ENCODE measurements at regions not wholly inside any gene's neighbourhood (a gene's known extent, or its start where the extent isn't known, plus 50 kb on each side); places are given as distances from the start of the nearest gene placed in this dataset.
"Not testable (repeated sequence)": the region's sequence is repeated elsewhere in the genome, so short reads cannot be mapped to it uniquely, and the experiment has no call there.

DNA sequence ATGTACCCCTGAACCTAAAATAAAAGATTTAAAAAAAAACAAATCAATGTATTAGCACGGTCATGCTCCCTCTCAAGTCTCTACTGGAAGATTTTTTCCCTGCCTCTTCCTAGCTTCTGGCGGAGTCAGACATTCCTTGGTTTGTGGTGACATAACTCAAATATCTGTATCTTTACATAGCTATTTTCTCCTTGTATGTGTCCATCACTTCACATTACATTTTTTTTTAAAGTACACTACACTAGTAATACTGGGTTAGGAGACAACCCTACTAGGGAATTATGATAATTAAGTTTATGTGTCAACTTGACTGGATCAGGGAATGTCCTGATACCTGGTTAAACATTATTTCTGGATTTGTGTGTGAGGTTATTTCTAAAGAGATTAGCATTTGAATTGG lies 1197.9 kb downstream of the TECRL start:
- Mint-ChIP-seq H3K27ac (no peak overlapping the region), H3K4me3 (no peak overlapping the region), H3K36me3 (no peaks in the 10 kb centered on the region), H3K27me3 (no peaks in the 10 kb centered on the region), H3K4me1 (peaks cover 0 to 2% (median 0%) of the 10 kb centered on the region in 3 donors), H3K9me3 (peaks cover 2 to 37% (median 10%) of the 10 kb centered on the region in 3 donors)

DNA sequence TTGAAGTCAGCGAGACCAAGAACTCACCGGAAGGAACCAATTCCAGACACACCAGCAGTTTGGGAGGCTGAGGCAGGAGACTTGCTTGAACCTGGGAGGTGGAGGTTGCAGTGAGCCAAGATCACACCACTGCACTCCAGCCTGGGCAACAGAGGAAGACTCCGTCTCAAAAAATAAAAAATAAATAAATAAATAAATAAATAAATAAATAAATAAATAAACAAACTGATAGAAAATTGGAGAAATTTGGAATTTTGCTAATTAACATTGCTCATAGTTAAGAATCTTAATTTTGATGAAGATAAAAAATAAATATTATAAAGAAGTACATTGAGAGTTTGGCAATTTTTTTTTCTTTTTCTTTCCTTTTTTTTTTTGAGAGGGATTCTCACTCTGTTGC lies 1216.2 kb downstream of the TECRL start:
- not testable (repeated sequence) for H3K4me3 Mint-ChIP-seq, H3K4me1 Mint-ChIP-seq, H3K27me3 Mint-ChIP-seq, H3K36me3 Mint-ChIP-seq, H3K9me3 Mint-ChIP-seq, H3K27ac Mint-ChIP-seq

DNA sequence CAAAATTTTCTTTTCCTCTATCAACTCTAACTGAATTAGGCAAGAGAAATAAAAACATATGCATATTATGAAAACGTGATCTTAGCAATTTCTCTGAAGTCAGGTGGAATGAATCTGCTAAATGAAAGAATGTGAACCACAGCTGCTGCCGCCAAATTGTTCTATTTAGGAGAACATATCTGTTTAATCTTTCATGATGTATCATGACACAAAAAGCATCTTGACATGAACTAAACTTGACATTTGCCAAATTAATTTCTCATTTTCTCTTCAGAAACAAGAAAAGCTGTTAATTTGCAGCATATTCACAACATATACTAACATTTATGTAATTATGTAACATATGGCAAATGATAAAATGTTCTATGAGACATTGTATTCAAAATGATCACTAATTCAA lies 1237.9 kb downstream of the TECRL start:
- Mint-ChIP-seq H3K4me3 (no peak overlapping the region), H3K27ac (no peak overlapping the region), H3K36me3 (no peaks in the 10 kb centered on the region), H3K27me3 (no peaks in the 10 kb centered on the region), H3K9me3 (peaks cover 0 to 7% (median 5%) of the 10 kb centered on the region in 3 donors), H3K4me1 (no peaks in the 10 kb centered on the region)

DNA sequence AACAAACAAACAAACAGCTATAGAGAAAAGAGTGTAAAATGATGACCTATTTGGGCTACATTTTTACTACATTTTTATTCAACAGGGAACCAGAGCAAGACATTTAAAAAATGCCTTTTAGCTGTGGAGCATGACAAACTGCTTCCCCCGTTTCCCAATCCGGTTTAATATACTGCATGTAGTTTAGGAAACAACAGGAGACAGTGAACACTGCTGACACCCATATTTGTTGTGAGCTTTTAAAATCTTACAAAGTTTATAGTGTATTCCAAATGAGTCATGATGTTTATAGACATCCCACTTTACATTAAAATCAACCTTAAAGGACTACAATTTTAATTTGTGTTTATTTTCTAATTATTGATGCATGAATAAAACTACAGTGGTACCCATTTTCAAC lies 1238.3 kb downstream of the TECRL start:
- Mint-ChIP-seq H3K4me3 (no peak overlapping the region), H3K36me3 (no peaks in the 10 kb centered on the region), H3K27ac (no peak overlapping the region), H3K9me3 (peaks cover 0 to 7% (median 5%) of the 10 kb centered on the region in 3 donors), H3K4me1 (no peaks in the 10 kb centered on the region), H3K27me3 (no peaks in the 10 kb centered on the region)

DNA sequence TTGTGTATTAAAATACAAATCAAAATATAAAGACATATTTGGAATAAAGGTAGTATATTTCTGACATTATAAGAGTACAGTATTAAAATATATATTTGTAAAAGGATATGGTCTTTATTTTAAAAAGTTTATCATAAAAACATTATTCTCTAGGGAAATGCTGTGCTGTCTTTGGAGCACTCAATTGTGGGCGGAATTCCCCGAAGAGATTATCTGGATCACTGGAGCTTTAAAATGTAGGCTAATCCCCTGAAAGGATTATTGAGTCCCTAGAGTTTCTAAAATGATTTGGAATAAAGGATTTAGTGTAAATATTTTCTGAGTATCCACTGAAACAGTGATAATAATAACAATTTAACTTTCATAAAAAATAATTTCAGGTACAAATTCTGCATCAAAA lies 1239.4 kb downstream of the TECRL start:
- H3K27ac Mint-ChIP-seq, result no peak overlapping the region
- H3K9me3 Mint-ChIP-seq, result peaks cover 2 to 12% (median 8%) of the 10 kb centered on the region in 3 donors
- no peaks in the 10 kb centered on the region for H3K4me1 Mint-ChIP-seq
- no peak overlapping the region for H3K4me3 Mint-ChIP-seq
- no peaks in the 10 kb centered on the region for H3K27me3 Mint-ChIP-seq
- no peaks in the 10 kb centered on the region for H3K36me3 Mint-ChIP-seq

DNA sequence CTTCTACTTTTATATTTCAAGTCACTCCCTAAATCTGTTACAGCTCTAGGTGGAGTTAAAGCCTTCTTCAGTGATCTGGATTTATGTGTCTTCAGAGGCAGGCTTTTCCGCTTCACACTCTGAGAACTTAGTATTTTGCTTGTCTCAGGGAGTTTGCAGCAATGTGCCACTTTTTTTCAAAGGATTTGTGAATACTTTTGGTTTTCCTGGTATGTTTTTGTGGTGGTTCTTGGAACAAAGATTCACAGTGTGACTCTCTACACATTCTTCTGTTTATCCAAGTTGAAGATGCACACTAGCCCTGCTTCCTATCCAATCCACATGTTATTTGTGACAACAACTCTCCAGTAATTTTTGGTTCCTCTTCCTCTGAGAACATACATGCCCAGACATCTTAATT lies 1253.7 kb downstream of the TECRL start:
- Mint-ChIP-seq H3K4me1 (no peaks in the 10 kb centered on the region), H3K4me3 (no peak overlapping the region), H3K9me3 (peaks cover 0 to 8% (median 6%) of the 10 kb centered on the region in 3 donors), H3K36me3 (peaks cover 1% of the 10 kb centered on the region), H3K27ac (no peak overlapping the region), H3K27me3 (no peaks in the 10 kb centered on the region)

DNA sequence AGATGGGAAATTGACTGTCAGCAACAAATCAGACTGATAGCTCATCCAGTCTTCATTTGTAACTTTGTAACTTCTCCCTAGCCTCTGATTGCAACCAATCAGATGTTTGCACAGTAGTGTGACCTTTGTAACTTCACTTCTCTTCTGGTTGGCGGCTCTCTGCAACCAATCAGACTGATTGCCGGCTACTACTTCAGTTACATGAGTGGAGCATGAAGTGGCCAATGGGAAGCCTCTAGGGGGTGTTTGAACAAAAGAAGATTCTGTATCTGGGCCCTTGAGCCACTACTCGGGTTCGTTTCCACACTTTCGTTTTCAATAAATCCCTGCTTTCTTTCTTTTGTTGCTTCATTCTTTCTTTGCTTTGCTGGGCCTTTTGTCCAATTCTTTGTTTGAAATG lies 1285.8 kb downstream of the TECRL start:
- H3K36me3 Mint-ChIP-seq, result no peaks in the 10 kb centered on the region

DNA sequence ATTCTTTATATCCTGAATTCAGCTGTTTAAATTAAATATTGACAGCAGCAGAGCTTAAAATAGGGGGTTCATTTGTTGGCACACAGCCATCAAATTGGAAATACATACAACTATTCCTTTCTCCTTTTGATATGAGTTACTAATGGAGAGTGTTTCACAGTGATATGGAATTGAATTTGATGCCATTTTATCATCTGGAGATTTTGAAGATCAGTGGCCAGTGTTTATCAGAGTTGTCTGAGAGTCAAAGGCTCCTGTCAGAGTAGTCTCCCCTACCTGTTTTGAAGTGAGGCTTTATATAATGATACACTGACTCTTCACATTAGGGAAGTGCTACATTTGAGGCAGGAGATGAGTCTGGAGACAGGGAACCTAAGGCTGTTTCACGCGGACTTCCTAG lies 1286.3 kb downstream of the TECRL start:
- no peaks in the 10 kb centered on the region for H3K4me1 Mint-ChIP-seq
- no peak overlapping the region for H3K4me3 Mint-ChIP-seq
- no peaks in the 10 kb centered on the region for H3K36me3 Mint-ChIP-seq
- H3K27me3 Mint-ChIP-seq, result no peaks in the 10 kb centered on the region
- H3K27ac Mint-ChIP-seq, result no peak overlapping the region
- H3K9me3 Mint-ChIP-seq, result peaks cover 0 to 3% (median 0%) of the 10 kb centered on the region in 3 donors

More for the DNA sequence above, 1285.8 kb downstream of the TECRL start:
- Mint-ChIP-seq H3K4me1 (no peaks in the 10 kb centered on the region), H3K4me3 (no peak overlapping the region), H3K27me3 (no peaks in the 10 kb centered on the region), H3K9me3 (peaks cover 0 to 3% (median 0%) of the 10 kb centered on the region in 3 donors), H3K27ac (no peak overlapping the region)

DNA sequence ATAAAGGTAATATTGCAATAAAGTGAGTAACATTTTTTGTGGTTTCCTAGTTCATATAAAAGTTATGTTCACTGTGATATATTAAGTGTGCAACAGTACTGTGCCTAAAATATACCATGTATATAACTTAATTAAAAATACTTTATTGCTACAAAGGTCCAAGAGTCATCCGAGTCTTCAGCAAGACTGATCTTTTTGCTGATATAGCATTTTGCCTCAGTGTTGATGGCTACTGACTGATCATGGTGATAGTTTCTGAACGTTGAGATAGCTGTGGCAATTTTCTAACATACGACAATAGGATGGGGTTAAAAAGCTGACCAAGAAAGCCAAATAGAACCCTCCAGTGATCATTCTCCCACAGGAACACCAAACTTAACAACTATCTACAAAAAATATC lies 1302.7 kb downstream of the TECRL start:
- H3K27me3 Mint-ChIP-seq, result no peaks in the 10 kb centered on the region
- H3K36me3 Mint-ChIP-seq, result peaks cover 1% of the 10 kb centered on the region
- H3K27ac Mint-ChIP-seq, result no peak overlapping the region
- H3K4me1 Mint-ChIP-seq, result no peaks in the 10 kb centered on the region
- H3K9me3 Mint-ChIP-seq, result peaks cover 8 to 13% (median 9%) of the 10 kb centered on the region in 3 donors
- H3K4me3 Mint-ChIP-seq, result no peak overlapping the region

DNA sequence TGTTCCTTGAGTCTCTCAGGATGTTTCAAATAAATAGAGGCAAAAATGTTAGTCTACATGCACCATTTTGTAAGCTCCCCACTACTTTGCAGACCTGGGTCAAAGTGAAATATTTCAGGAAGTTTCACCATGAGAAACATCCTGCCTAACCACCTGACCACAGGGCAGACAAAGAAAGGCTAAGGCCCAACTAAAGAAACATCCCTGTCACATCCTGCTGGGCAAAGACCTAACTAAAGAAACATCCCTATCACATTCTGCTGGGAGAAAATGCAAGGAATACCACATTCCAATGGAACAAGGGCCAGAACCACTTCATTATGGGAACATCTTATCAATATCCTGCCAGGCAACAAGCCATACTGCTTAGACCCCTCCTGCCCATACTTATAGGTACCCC lies 1303.4 kb downstream of the TECRL start:
- H3K27me3 Mint-ChIP-seq, result no peaks in the 10 kb centered on the region
- peaks cover 1% of the 10 kb centered on the region for H3K36me3 Mint-ChIP-seq
- H3K4me3 Mint-ChIP-seq, result no peak overlapping the region
- peaks cover 5 to 14% (median 9%) of the 10 kb centered on the region in 3 donors for H3K9me3 Mint-ChIP-seq
- H3K4me1 Mint-ChIP-seq, result no peaks in the 10 kb centered on the region
- no peak overlapping the region for H3K27ac Mint-ChIP-seq

DNA sequence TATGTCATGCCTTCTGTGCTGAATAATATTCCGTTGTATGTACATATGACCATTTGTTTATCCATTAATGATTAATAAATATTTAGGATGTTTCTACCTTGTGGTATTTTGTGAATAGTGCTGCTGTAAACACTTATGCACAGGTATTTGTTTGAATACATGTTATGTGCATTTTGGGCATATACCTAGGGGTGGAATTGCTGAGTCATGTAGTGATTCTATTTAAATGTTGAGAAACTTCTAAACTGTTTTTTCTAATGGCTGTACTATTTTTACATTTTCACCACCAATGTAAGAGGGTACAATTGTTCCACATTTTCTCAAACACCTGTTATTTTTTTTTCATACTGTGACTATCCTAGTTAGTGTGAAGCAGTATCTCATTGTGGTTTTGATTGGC lies 1318.6 kb downstream of the TECRL start:
- H3K4me3 Mint-ChIP-seq, result no peak overlapping the region
- H3K36me3 Mint-ChIP-seq, result no peaks in the 10 kb centered on the region
- H3K4me1 Mint-ChIP-seq, result peaks cover 0 to 2% (median 0%) of the 10 kb centered on the region in 3 donors
- H3K9me3 Mint-ChIP-seq, result peaks cover 0 to 3% (median 0%) of the 10 kb centered on the region in 3 donors
- no peak overlapping the region for H3K27ac Mint-ChIP-seq
- H3K27me3 Mint-ChIP-seq, result no peaks in the 10 kb centered on the region

DNA sequence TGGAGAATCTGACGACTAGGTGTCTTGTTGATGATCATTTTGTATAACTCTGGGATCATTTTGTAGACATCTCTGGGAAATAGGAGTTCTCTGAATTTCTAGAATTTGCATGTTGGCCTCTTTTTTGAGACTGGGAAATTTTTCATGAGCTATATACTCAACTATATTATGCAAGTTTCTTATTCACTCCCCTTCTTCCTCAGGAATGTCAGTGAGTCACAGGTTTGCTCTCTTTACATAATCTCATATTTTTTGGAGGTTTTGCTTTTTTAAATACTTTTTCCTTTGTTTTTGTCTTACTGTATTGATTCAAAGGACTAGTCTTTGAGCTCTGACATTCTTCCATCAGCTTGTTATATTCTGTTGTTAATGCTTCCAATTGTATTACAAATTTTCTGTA lies 1324.2 kb downstream of the TECRL start:
- H3K9me3 Mint-ChIP-seq, result peaks cover 0 to 14% (median 5%) of the 10 kb centered on the region in 3 donors
- H3K36me3 Mint-ChIP-seq, result no peaks in the 10 kb centered on the region
- H3K4me1 Mint-ChIP-seq, result peaks cover 0 to 2% (median 0%) of the 10 kb centered on the region in 3 donors
- H3K27me3 Mint-ChIP-seq, result no peaks in the 10 kb centered on the region
- no peak overlapping the region for H3K27ac Mint-ChIP-seq
- H3K4me3 Mint-ChIP-seq, result no peak overlapping the region

DNA sequence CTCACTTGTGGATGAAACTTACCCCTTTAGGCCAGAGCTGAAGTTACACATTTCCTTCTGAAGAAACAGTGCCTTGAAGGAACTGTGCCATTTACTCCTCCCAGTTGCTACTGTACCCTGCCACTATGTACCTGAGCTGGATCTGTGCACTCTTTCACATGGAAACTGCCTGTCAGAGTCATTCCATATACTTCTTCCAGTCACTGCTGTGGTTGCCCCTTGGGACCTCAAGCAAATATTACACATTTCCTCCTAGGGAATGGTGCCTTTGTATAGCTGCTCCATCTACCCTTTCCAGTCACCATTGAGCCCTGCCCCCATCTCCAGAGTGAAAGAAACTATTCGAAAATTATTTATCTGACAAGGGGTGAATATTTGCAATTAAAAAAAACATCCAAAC lies 1328.3 kb downstream of the TECRL start:
- Mint-ChIP-seq H3K27me3 (no peaks in the 10 kb centered on the region), H3K36me3 (no peaks in the 10 kb centered on the region), H3K27ac (no peak overlapping the region), H3K4me1 (no peaks in the 10 kb centered on the region), H3K9me3 (peaks cover 0 to 16% (median 5%) of the 10 kb centered on the region in 3 donors), H3K4me3 (no peak overlapping the region)

DNA sequence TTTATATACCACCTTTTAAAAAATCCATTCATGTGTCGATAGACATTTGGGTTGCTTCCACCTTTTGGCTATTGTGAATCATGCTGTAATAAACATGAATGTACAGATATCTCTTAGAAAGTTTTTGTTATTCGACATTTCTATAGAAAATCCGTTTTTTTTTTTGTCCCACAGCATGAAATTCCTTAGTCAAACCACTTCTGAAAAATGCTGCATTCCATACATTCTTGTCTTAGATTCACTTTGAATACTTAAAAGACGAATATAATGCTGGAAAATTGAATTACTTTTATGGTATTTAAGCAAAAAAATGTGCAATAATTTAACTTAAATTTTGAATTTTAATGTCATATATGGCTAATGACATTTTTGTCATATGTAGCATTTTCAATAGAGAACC lies 1345.5 kb downstream of the TECRL start:
- Mint-ChIP-seq H3K36me3 (no peaks in the 10 kb centered on the region), H3K4me1 (no peaks in the 10 kb centered on the region), H3K4me3 (no peak overlapping the region), H3K27me3 (no peaks in the 10 kb centered on the region), H3K9me3 (peaks cover 5 to 22% (median 8%) of the 10 kb centered on the region in 3 donors), H3K27ac (no peak overlapping the region)

DNA sequence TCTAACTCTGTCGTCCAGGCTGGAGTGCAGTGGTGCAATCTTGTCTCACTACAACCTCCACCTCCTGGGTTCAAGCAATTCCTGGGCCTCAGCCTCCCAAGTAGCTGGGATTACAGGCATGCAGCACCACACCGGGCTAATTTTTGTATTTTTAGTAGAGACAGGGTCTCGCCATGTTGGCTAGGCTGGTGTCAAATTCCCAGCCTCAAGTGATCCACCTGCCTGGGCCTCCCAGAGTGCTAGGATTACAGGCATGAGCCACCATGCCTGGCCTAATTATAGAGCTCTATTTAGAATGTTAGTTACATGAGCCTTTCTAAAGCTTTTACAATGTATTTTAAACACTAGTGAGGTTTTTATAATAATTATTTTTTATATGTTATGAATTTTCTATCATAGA lies 1346.4 kb downstream of the TECRL start:
- H3K4me3 Mint-ChIP-seq, H3K27me3 Mint-ChIP-seq, H3K4me1 Mint-ChIP-seq, H3K27ac Mint-ChIP-seq, H3K36me3 Mint-ChIP-seq: not testable (repeated sequence)
- H3K9me3 Mint-ChIP-seq, result peaks cover 5 to 22% (median 10%) of the 10 kb centered on the region in 3 donors

DNA sequence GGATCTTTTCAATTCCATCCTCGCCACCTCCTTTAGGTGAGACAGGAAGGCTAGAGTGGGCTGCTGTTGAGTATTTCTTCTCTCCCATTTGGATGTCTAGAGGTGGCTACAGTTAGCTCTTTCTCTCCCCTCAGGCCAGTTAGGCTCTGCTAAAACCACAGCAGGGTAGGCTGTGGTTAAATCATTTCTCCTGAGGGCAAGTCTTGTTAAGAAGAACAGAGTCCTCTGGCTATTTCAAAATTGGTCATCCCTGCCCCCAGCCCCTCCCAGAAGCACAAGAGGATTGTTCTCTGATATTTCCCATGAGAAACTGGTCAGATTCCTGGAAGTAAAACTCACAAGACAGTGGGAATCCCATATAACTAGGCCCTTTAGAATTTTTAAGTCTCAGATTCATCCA lies 1359.5 kb downstream of the TECRL start:
- H3K27ac Mint-ChIP-seq, result no peak overlapping the region
- H3K4me3 Mint-ChIP-seq, result no peak overlapping the region
- H3K9me3 Mint-ChIP-seq, result peaks cover 2 to 8% (median 4%) of the 10 kb centered on the region in 3 donors

DNA sequence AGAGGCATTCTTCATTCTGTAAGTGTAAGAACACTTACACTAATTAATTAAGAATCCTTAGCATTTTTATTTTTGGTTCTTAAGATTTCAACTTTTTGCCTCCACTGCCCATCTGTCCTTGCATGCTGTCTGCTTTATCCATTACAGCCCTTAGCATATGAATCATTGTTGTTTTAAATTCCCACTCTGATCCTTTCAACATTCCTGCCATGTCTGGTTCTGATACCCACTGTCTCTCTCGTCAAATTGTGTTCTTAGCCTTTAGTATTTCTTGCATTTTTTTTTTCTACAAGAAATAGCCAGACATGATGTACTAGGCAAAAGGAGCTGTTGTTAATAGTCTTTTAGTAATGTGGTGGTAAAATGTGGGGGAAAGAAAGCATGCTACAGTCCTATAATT lies 1360.0 kb downstream of the TECRL start:
- Mint-ChIP-seq H3K36me3 (peaks cover 1% of the 10 kb centered on the region), H3K27ac (no peak overlapping the region), H3K4me3 (no peak overlapping the region), H3K9me3 (peaks cover 2 to 8% (median 4%) of the 10 kb centered on the region in 3 donors), H3K4me1 (peaks cover 0 to 1% (median 0%) of the 10 kb centered on the region in 3 donors), H3K27me3 (no peaks in the 10 kb centered on the region)

More for the DNA sequence above, 1359.5 kb downstream of the TECRL start:
- Mint-ChIP-seq H3K36me3 (peaks cover 1% of the 10 kb centered on the region), H3K27me3 (no peaks in the 10 kb centered on the region), H3K4me1 (peaks cover 0 to 1% (median 0%) of the 10 kb centered on the region in 3 donors)
